GM12891 (cell line): ENCODE measurements at regions not wholly inside any gene's neighbourhood (a gene's known extent, or its start where the extent isn't known, plus 50 kb on each side); places are given as distances from the start of the nearest gene placed in this dataset.

Source experiments
- POLR2A ChIP-seq: IDR thresholded peaks from 2 replicates; pipeline ENCODE4 v1.6.1; 2011; ENCODE audit warnings: low read depth, low read length, control low read depth
- POLR2AphosphoS5 ChIP-seq: IDR thresholded peaks from 2 replicates; pipeline ENCODE4 v1.6.1; 2011; ENCODE audit warnings: low read depth, low read length, control low read depth
- POU2F2 ChIP-seq: IDR thresholded peaks from 2 replicates; pipeline ENCODE4 v1.6.1; 2011; ENCODE audit warnings: low read depth, mild to moderate bottlenecking, control low read depth, low read length, moderate library complexity
- SPI1 ChIP-seq: IDR thresholded peaks from 2 replicates; pipeline ENCODE4 v1.6.1; 2011; ENCODE audit warnings: low read depth, low read length, control low read depth
- TAF1 ChIP-seq: IDR thresholded peaks from 2 replicates; pipeline ENCODE4 v1.6.1; 2011; ENCODE audit warnings: low read depth, low read length, control low read depth

DNA sequence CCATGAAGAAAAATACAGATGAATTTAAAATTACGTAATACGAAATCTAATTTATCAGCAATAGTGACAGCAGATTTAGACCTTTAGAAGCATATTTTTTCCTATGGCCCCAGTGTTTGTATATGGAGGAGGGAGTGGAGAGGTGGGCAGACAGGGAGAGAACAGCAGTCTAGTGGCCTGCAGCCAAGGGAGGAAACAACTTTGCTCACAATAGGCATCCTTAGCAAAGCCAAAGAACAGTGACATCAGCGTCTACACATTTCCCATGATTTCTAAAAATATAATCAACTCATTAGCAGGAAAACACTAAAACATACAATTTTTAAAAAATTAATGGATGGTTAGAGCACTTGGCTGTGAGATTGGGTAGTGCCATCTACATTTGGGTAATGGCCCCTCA is 622.6 kb upstream of the ATP2B1 start:
- TF ChIP-seq POLR2AphosphoS5 (no peak), TAF1 (no peak), POLR2A (no peak), SPI1 (no peak), POU2F2 (no peak)
